GM12878 (cell line): ENCODE measurements at regions not wholly inside any gene's neighbourhood (a gene's known extent, or its start where the extent isn't known, plus 50 kb on each side); places are given as distances from the start of the nearest gene placed in this dataset.

Source experiments
- ATAC-seq: fragments of 200-7000 bp; cut with Tn5 transposase; 3 replicates; pipeline ENCODE4 v1.9.1; 2020; ENCODE audit warnings: mild to moderate bottlenecking, moderate library complexity
- BruUV-seq: library from RNA; stranded (reverse); fragments of 400-500 nt; replicated peaks from 2 replicates; lab custom pipeline; 2021; lab: Mats Ljungman, UMichigan
- CTCF ChIA-PET: fragments of 300-600 bp; sonication (Branson Sonifier 250); formaldehyde crosslinking; extraction: SDS; loops from one replicate; lab custom pipeline; 2021; ENCODE audit warnings: inconsistent platforms; lab: Yijun Ruan, JAX
- POLR2A ChIA-PET: fragments of 350-600 bp; formaldehyde crosslinking; extraction: SDS; loops from one replicate; lab custom pipeline; 2021; ENCODE audit warnings: inconsistent platforms; lab: Charles Lee
- RAD21 ChIA-PET: fragments of 300-600 bp; sonication (Branson Sonifier 250); formaldehyde crosslinking; loops from one replicate; lab custom pipeline; 2023; ENCODE audit warnings: antibody characterized with exemption; ENCODE audit not compliant: unreplicated experiment; lab: Charles Lee
- SMC1A ChIA-PET: fragments of 300-600 bp; sonication (Branson Sonifier 250); formaldehyde crosslinking; loops from one replicate; lab custom pipeline; 2023; ENCODE audit not compliant: unreplicated experiment, uncharacterized antibody; lab: Charles Lee
- DNase-seq: peaks from one replicate; pipeline ENCODE4 v3.0.0-alpha.2; 2011; ENCODE audit warnings: low read depth, low spot score
- FAIRE-seq: peaks from 3 replicates; lab custom pipeline; 2011; peaks lifted over from hg19 to GRCh38; lab: Jason Lieb, UNC
- H2AFZ ChIP-seq: 2 replicates; pipeline ENCODE4 v1.6.0; 2011; ENCODE audit warnings: low read depth, low read length, control low read depth; ENCODE audit not compliant: control insufficient read depth
- H3K27ac ChIP-seq: 2 replicates; pipeline ENCODE4 v1.5.1; 2011; ENCODE audit warnings: control low read depth; ENCODE audit not compliant: control insufficient read depth, insufficient read depth
- H3K27me3 ChIP-seq, 2 experiments: replicated peaks in 1 of 2; 2 replicates each; pipeline versions ENCODE4 v1.6.0 to v1.6.1; 2011; ENCODE audit warnings: low read length in 1 of 2; ENCODE audit not compliant: control insufficient read depth in 2 of 2, insufficient read depth in 2 of 2
- H3K36me3 ChIP-seq, 2 experiments: 2 replicates each; pipeline ENCODE4 v1.5.1; 2011; ENCODE audit warnings: low read length in 1 of 2; ENCODE audit not compliant: control insufficient read depth in 2 of 2, insufficient read depth in 2 of 2
- H3K4me1 ChIP-seq: 2 replicates; pipeline ENCODE4 v1.6.1; 2011; ENCODE audit warnings: mild to moderate bottlenecking, low read length, moderate library complexity, mixed read lengths; ENCODE audit not compliant: control insufficient read depth, insufficient read depth
- H3K4me2 ChIP-seq: 2 replicates; pipeline ENCODE4 v1.6.0; 2011; ENCODE audit warnings: control low read depth; ENCODE audit not compliant: control insufficient read depth, insufficient read depth
- H3K4me3 ChIP-seq: fragments of 200-600 bp; sonication (generic); 2 replicates; pipeline ENCODE4 v1.5.1; 2016
- H3K79me2 ChIP-seq: 2 replicates; pipeline ENCODE4 v1.6.0; 2011; ENCODE audit warnings: low read length; ENCODE audit not compliant: control insufficient read depth, insufficient read depth
- H3K9ac ChIP-seq: 2 replicates; pipeline ENCODE4 v1.8.0; 2011; ENCODE audit warnings: low read length, control low read depth, mixed read lengths; ENCODE audit not compliant: control insufficient read depth, insufficient read depth
- H3K9me3 ChIP-seq: replicated peaks from 3 replicates; pipeline ENCODE4 v1.5.1; 2011; ENCODE audit warnings: mild to moderate bottlenecking, low read length; ENCODE audit not compliant: control insufficient read depth, insufficient read depth
- H4K20me1 ChIP-seq: 2 replicates; pipeline ENCODE4 v1.6.0; 2011; ENCODE audit not compliant: control insufficient read depth, insufficient read depth
- CEBPB ChIP-seq, 2 experiments: fragments of 150-350 bp in 1 of 2; IDR thresholded peaks; 2 replicates each; pipeline ENCODE4 v1.6.1; 2012 to 2014; ENCODE audit warnings: low read depth in 2 of 2, low read length in 2 of 2, borderline replicate concordance in 1 of 2, inconsistent platforms in 1 of 2
- ESRRA ChIP-seq: IDR thresholded peaks from 2 replicates; pipeline ENCODE4 v1.6.1; 2012; ENCODE audit warnings: mild to moderate bottlenecking, low read length, improper control_type of control experiment
- IKZF1 ChIP-seq: fragments of 450-650 bp; conservative IDR thresholded peaks from 2 replicates; pipeline ENCODE4 v1.6.1; 2017; ENCODE audit warnings: antibody characterized with exemption, mild to moderate bottlenecking
- MTA3 ChIP-seq: IDR thresholded peaks from 2 replicates; pipeline ENCODE4 v1.6.1; 2012; ENCODE audit warnings: low read length, inconsistent platforms, borderline replicate concordance
- NFYB ChIP-seq: IDR thresholded peaks from 2 replicates; pipeline ENCODE4 v1.6.1; 2011; ENCODE audit warnings: low read depth, mild to moderate bottlenecking, low read length, improper control_type of control experiment, moderate library complexity; ENCODE audit not compliant: insufficient read depth
- RAD51 ChIP-seq: fragments of 450-650 bp; IDR thresholded peaks from 2 replicates; pipeline ENCODE4 v1.6.1; 2016; ENCODE audit warnings: moderate library complexity, mild to moderate bottlenecking, inconsistent platforms
- TARDBP ChIP-seq: IDR thresholded peaks from 2 replicates; pipeline ENCODE4 v1.6.1; 2016; ENCODE audit warnings: borderline replicate concordance
- ZNF207 ChIP-seq: fragments of 450-650 bp; IDR thresholded peaks from 2 replicates; pipeline ENCODE4 v1.6.1; 2014; ENCODE audit warnings: antibody characterized with exemption, mild to moderate bottlenecking, borderline replicate concordance
- ZNF217 ChIP-seq: fragments of 450-650 bp; IDR thresholded peaks from 2 replicates; pipeline ENCODE4 v1.6.1; 2017; ENCODE audit warnings: antibody characterized with exemption, mild to moderate bottlenecking
- WGBS: methylation state at CpG from one replicate; pipeline ENCODE4 v1.1.6; 2016; ENCODE audit warnings: low lambda C conversion rate; ENCODE audit not compliant: insufficient replicate concordance, insufficient coverage; ENCODE audit errors: missing lambda C conversion rate; 5-methylcytosine and 5-hydroxymethylcytosine counted together
- in situ Hi-C: fragments of 300-500 bp; cut with MboI; formaldehyde crosslinking; loops from 9 replicates; pipeline ENCODE4 v1.14.3; 2018; ENCODE audit warnings: mixed read lengths
- intact Hi-C: fragments of 100-400 bp; cut with micrococcal nuclease; formaldehyde crosslinking; loops from one replicate; pipeline ENCODE4 v1.14.2; 2022; ENCODE audit not compliant: unreplicated experiment
- TF ChIP-seq, protein P1 (sequence below): IDR thresholded peaks from 2 replicates; pipeline ENCODE4 v1.6.1; 2012; ENCODE audit warnings: low read depth, low read length, improper control_type of control experiment
- TF ChIP-seq, protein P2 (sequence below): IDR thresholded peaks from 2 replicates; pipeline ENCODE4 v1.6.1; 2011; ENCODE audit warnings: borderline replicate concordance, low read depth, mild to moderate bottlenecking, moderate library complexity, low read length; ENCODE audit not compliant: insufficient read depth, poor library complexity, severe bottlenecking
- TF ChIP-seq, protein P3 (sequence below): fragments of 450-650 bp; IDR thresholded peaks from 2 replicates; pipeline ENCODE4 v1.6.1; 2017; ENCODE audit warnings: borderline replicate concordance

DNA sequence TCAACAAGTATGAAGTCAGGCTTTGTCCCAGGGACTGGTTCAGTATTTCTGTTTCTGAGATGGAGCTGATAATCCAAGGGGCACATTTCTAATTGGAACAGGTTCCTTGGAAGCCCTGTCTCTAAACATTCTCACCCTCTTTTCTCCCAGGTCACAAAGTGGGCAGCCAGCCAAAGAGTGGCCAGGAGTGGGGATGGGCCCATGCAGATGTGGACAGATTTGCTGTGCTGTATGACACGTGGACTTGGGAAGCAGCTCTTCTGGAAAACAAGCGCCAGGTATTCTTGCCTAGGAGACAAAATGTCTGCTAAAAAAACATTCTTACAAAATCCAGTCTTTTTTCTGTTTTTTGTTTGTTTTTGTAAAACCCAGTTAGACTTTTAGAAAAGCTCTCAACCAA is 140.2 kb downstream of the CD164 start:
- H3K4me3 ChIP-seq, result no peak overlapping the region
- no TSS peak for BruUV-seq
- DNase-seq (no peak), ATAC-seq (no peak), FAIRE-seq (no peak)
- H3K4me2 ChIP-seq, result no peak overlapping the region
- H3K4me1 ChIP-seq, result no peaks in the 10 kb centered on the region
- ChIA-PET SMC1A (interaction anchor here (1.3 to 1.5 kb wide), 2 partner anchors 21 to 144 kb away, joined by 3 read pairs; no protein-coding TSS in a partner anchor), CTCF (interaction anchor here (0.8 to 1.3 kb wide), 3 partner anchors 10 to 54 kb away, joined by 3 to 4 read pairs (median 3); no protein-coding TSS in a partner anchor), POLR2A (no interaction called here), RAD21 (interaction anchor here (1.2 kb wide), 1 partner anchor 142 kb away, joined by 4 read pairs; no protein-coding TSS in a partner anchor)
- H3K27me3 ChIP-seq, result no peaks in the 10 kb centered on the region; a peak in 1 of 4 replicates
- no peak overlapping the region for H3K27ac ChIP-seq
- no peak overlapping the region for H3K9ac ChIP-seq
- no peaks in the 10 kb centered on the region for H3K36me3 ChIP-seq
- intact Hi-C loops (no loop called here), in situ Hi-C loops (no loop called here)
- H4K20me1 ChIP-seq, result no peaks in the 10 kb centered on the region
- no peaks in the 10 kb centered on the region for H3K9me3 ChIP-seq
- no peak overlapping the region for H2AFZ ChIP-seq
- 50% methylated on average over 2 of the region's 2 CpGs for WGBS
- H3K79me2 ChIP-seq, result no peaks in the 10 kb centered on the region
- TF ChIP-seq IKZF1 (no peak), ZNF217 (no peak), RAD51 (no peak), ESRRA (no peak), CEBPB (IDR thresholded peaks at IDR 0.05; ENCODE audit: borderline replicate concordance in 1 of 2, low read depth in 2 of 2, low read length in 2 of 2) (no peak), ZNF207 (no peak), MTA3 (no peak), TARDBP (no peak), NFYB (no peak)
- TF ChIP-seq, protein P1, sequence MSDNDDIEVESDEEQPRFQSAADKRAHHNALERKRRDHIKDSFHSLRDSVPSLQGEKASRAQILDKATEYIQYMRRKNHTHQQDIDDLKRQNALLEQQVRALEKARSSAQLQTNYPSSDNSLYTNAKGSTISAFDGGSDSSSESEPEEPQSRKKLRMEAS, result no peak
- TF ChIP-seq, protein P2, sequence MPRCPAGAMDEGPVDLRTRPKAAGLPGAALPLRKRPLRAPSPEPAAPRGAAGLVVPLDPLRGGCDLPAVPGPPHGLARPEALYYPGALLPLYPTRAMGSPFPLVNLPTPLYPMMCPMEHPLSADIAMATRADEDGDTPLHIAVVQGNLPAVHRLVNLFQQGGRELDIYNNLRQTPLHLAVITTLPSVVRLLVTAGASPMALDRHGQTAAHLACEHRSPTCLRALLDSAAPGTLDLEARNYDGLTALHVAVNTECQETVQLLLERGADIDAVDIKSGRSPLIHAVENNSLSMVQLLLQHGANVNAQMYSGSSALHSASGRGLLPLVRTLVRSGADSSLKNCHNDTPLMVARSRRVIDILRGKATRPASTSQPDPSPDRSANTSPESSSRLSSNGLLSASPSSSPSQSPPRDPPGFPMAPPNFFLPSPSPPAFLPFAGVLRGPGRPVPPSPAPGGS, result no peak
- TF ChIP-seq, protein P3, sequence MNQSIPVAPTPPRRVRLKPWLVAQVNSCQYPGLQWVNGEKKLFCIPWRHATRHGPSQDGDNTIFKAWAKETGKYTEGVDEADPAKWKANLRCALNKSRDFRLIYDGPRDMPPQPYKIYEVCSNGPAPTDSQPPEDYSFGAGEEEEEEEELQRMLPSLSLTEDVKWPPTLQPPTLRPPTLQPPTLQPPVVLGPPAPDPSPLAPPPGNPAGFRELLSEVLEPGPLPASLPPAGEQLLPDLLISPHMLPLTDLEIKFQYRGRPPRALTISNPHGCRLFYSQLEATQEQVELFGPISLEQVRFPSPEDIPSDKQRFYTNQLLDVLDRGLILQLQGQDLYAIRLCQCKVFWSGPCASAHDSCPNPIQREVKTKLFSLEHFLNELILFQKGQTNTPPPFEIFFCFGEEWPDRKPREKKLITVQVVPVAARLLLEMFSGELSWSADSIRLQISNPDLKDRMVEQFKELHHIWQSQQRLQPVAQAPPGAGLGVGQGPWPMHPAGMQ, result no peak
